H1 (cell line): ENCODE measurements at regions not wholly inside any gene's neighbourhood (a gene's known extent, or its start where the extent isn't known, plus 50 kb on each side); places are given as distances from the start of the nearest gene placed in this dataset.

Experiments
- CTCF ChIA-PET: fragments of 300-600 bp; sonication (Branson Sonifier 250); formaldehyde crosslinking; loops from one replicate; lab custom pipeline; 2021; ENCODE audit not compliant: partially characterized antibody; lab: Charles Lee
- POLR2A ChIA-PET: fragments of 300-600 bp; sonication (Branson Sonifier 250); formaldehyde crosslinking; loops from one replicate; lab custom pipeline; 2021; ENCODE audit warnings: inconsistent platforms; ENCODE audit not compliant: partially characterized antibody; lab: Charles Lee
- DNase-seq, 2 experiments: peaks; one replicate each; pipeline versions ENCODE4 v3.0.0 to v3.0.0-alpha.2; 2010 to 2022; ENCODE audit warnings: low spot score in 2 of 2, low read depth in 1 of 2, mixed read lengths in 1 of 2
- FAIRE-seq: peaks from 2 replicates; lab custom pipeline; 2011; peaks lifted over from hg19 to GRCh38; lab: Jason Lieb, UNC
- H2AFZ ChIP-seq: 2 replicates; pipeline ENCODE4 v1.8.1; 2012; ENCODE audit warnings: low read length, inconsistent platforms
- H2AK5ac ChIP-seq: 2 replicates; pipeline ENCODE4 v1.6.1; 2013; ENCODE audit warnings: low read depth, low read length
- H2BK120ac ChIP-seq: replicated peaks from 2 replicates; pipeline ENCODE3; 2013; ENCODE audit warnings: low read depth, low read length, inconsistent platforms
- H2BK12ac ChIP-seq: 2 replicates; pipeline ENCODE4 v1.6.1; 2013; ENCODE audit warnings: low read depth, low read length
- H2BK15ac ChIP-seq: 2 replicates; pipeline ENCODE4 v1.6.1; 2013; ENCODE audit warnings: low read length
- H2BK20ac ChIP-seq: 2 replicates; pipeline ENCODE4 v1.6.1; 2013; ENCODE audit warnings: low read length
- H2BK5ac ChIP-seq: 2 replicates; pipeline ENCODE4 v1.6.1; 2013; ENCODE audit warnings: low read depth, low read length
- H3K14ac ChIP-seq: 2 replicates; pipeline ENCODE4 v1.6.1; 2013; ENCODE audit warnings: inconsistent platforms; ENCODE audit not compliant: insufficient read length
- H3K18ac ChIP-seq: 2 replicates; pipeline ENCODE4 v1.6.1; 2013; ENCODE audit warnings: low read length; ENCODE audit errors: extremely low read depth
- H3K23ac ChIP-seq: 2 replicates; pipeline ENCODE4 v1.6.1; 2013; ENCODE audit warnings: inconsistent platforms; ENCODE audit not compliant: insufficient read length
- H3K23me2 ChIP-seq: 2 replicates; pipeline ENCODE4 v1.6.1; 2013; ENCODE audit warnings: low read depth, low read length
- H3K27ac ChIP-seq: 2 replicates; pipeline ENCODE4 v1.6.1; 2011; ENCODE audit warnings: low read depth, low read length, inconsistent platforms
- H3K27me3 ChIP-seq, 4 experiments: replicated peaks in 1 of 4; 1 replicate in 1 of 4; 2 replicates in 3 of 4; pipeline versions ENCODE4 v1.6.1 to v1.8.1; 2011 to 2013; ENCODE audit warnings: low read length in 3 of 4, mild to moderate bottlenecking in 3 of 4, inconsistent platforms in 2 of 4, mixed read lengths in 2 of 4, moderate library complexity in 1 of 4; ENCODE audit not compliant: control insufficient read depth in 3 of 4, insufficient read depth in 3 of 4; ENCODE audit errors: extremely low read depth in 1 of 4
- H3K36me3 ChIP-seq, 4 experiments: 2 replicates each; pipeline versions ENCODE4 v1.6.1 to v1.8.1; 2011 to 2013; ENCODE audit warnings: mild to moderate bottlenecking in 4 of 4, low read length in 3 of 4, moderate library complexity in 2 of 4, control low read depth in 1 of 4, inconsistent platforms in 1 of 4; ENCODE audit not compliant: insufficient read depth in 4 of 4, control insufficient read depth in 2 of 4
- H3K4ac ChIP-seq: replicated peaks from 2 replicates; pipeline ENCODE3; 2013; ENCODE audit warnings: low read length, low read depth, mixed read lengths, inconsistent platforms; ENCODE audit not compliant: insufficient read length
- H3K4me1 ChIP-seq, 4 experiments: replicated peaks in 1 of 4; 1 replicate in 1 of 4; 2 replicates in 3 of 4; pipeline versions ENCODE4 v1.6.1 to v1.8.1; 2011 to 2013; ENCODE audit warnings: low read length in 3 of 4, inconsistent platforms in 2 of 4, mixed read lengths in 1 of 4; ENCODE audit not compliant: insufficient read depth in 4 of 4, control insufficient read depth in 3 of 4
- H3K4me2 ChIP-seq, 2 experiments: 2 replicates each; pipeline versions ENCODE4 v1.6.1 to v1.8.1; 2011 to 2013; ENCODE audit warnings: low read depth in 2 of 2, low read length in 2 of 2, control low read depth in 1 of 2, inconsistent platforms in 1 of 2, mild to moderate bottlenecking in 1 of 2; ENCODE audit not compliant: insufficient read depth in 1 of 2
- H3K4me3 ChIP-seq, 4 experiments: fragments of 200-600, 300-600 bp in 1 of 4; sonication (generic), shearing (Covaris generic), sonication (Bioruptor Twin) in 1 of 4; 2 replicates each; pipeline versions ENCODE4 v1.5.1 to v1.8.1; 2011 to 2016; ENCODE audit warnings: low read length in 4 of 4, low read depth in 3 of 4, control low read depth in 2 of 4, inconsistent platforms in 2 of 4, mild to moderate bottlenecking in 2 of 4, mixed read lengths in 1 of 4, moderate library complexity in 1 of 4; ENCODE audit not compliant: insufficient read depth in 2 of 4; ENCODE audit errors: extremely low read depth in 1 of 4
- H3K56ac ChIP-seq: replicated peaks from 2 replicates; pipeline ENCODE3; 2013; ENCODE audit warnings: low read depth, mild to moderate bottlenecking, mixed read lengths, low read length, inconsistent platforms; ENCODE audit not compliant: insufficient read length
- H3K79me1 ChIP-seq: 2 replicates; pipeline ENCODE4 v1.6.1; 2013; ENCODE audit warnings: low read depth, low read length, control low read depth
- H3K79me2 ChIP-seq, 2 experiments: 2 replicates each; pipeline versions ENCODE4 v1.6.1 to v1.8.1; 2012 to 2013; ENCODE audit warnings: low read length in 2 of 2, mild to moderate bottlenecking in 2 of 2, inconsistent platforms in 1 of 2; ENCODE audit not compliant: insufficient read depth in 2 of 2, control insufficient read depth in 1 of 2
- H3K9ac ChIP-seq, 4 experiments: replicated peaks in 1 of 4; 1 replicate in 1 of 4; 2 replicates in 3 of 4; pipeline versions ENCODE4 v1.6.1 to v1.8.1; 2011 to 2013; ENCODE audit warnings: low read depth in 3 of 4, low read length in 3 of 4, control low read depth in 2 of 4, mild to moderate bottlenecking in 2 of 4, moderate library complexity in 2 of 4, inconsistent platforms in 1 of 4; ENCODE audit errors: extremely low read depth in 1 of 4
- H3K9me3 ChIP-seq, 2 experiments: 2 replicates each; pipeline versions ENCODE4 v1.6.1 to v1.8.1; 2012 to 2013; ENCODE audit warnings: mild to moderate bottlenecking in 2 of 2, moderate library complexity in 2 of 2, control low read depth in 1 of 2, inconsistent platforms in 1 of 2, low read depth in 1 of 2, low read length in 1 of 2, mixed read lengths in 1 of 2; ENCODE audit not compliant: insufficient read depth in 2 of 2
- H4K20me1 ChIP-seq, 2 experiments: replicated peaks in 1 of 2; 2 replicates each; pipeline versions ENCODE3 to v1.8.1; 2011 to 2013; ENCODE audit warnings: inconsistent platforms in 2 of 2, low read length in 2 of 2, mild to moderate bottlenecking in 1 of 2; ENCODE audit not compliant: insufficient read depth in 2 of 2, control insufficient read depth in 1 of 2
- H4K5ac ChIP-seq: 2 replicates; pipeline ENCODE4 v1.6.1; 2013; ENCODE audit warnings: low read length, low read depth, mixed read lengths, inconsistent platforms; ENCODE audit not compliant: insufficient read length
- H4K8ac ChIP-seq: 2 replicates; pipeline ENCODE4 v1.8.0; 2013; ENCODE audit warnings: mild to moderate bottlenecking, moderate library complexity, low read length, inconsistent platforms; ENCODE audit not compliant: insufficient read depth; ENCODE audit errors: extremely low read depth
- H4K91ac ChIP-seq: replicated peaks from 2 replicates; pipeline ENCODE3; 2013; ENCODE audit warnings: low read length, mixed read lengths, inconsistent platforms; ENCODE audit not compliant: insufficient read length
- BRCA1 ChIP-seq: IDR thresholded peaks from 2 replicates; pipeline ENCODE4 v1.6.1; 2012; ENCODE audit warnings: low read depth, low read length, improper control_type of control experiment
- CEBPB ChIP-seq: IDR thresholded peaks from 2 replicates; pipeline ENCODE4 v1.6.1; 2012; ENCODE audit warnings: low read depth, low read length
- CTBP2 ChIP-seq: IDR thresholded peaks from 2 replicates; pipeline ENCODE4 v1.7.0; 2011; ENCODE audit warnings: borderline replicate concordance, mild to moderate bottlenecking, moderate library complexity, mixed read lengths, low read length; ENCODE audit not compliant: insufficient read depth, insufficient read length
- JUND ChIP-seq: IDR thresholded peaks from 2 replicates; pipeline ENCODE4 v1.6.1; 2011; ENCODE audit warnings: mild to moderate bottlenecking, improper control_type of control experiment, low read length
- KDM1A ChIP-seq: fragments of 200-600, 300-600 bp; sonication (generic); IDR thresholded peaks from 2 replicates; pipeline ENCODE4 v1.7.1; 2016; ENCODE audit warnings: mild to moderate bottlenecking, low read length, borderline replicate concordance
- KDM5A ChIP-seq: fragments of 200-600 bp; IDR thresholded peaks from 2 replicates; pipeline ENCODE4 v1.7.1; 2012; ENCODE audit warnings: mild to moderate bottlenecking, low read length, inconsistent platforms, mixed read lengths
- NANOG ChIP-seq: IDR thresholded peaks from 2 replicates; pipeline ENCODE4 v1.6.1; 2011; ENCODE audit warnings: low read length, low read depth, mild to moderate bottlenecking, inconsistent platforms; ENCODE audit not compliant: insufficient read depth, poor library complexity, severe bottlenecking
- NRF1 ChIP-seq: IDR thresholded peaks from 2 replicates; pipeline ENCODE4 v1.6.1; 2011; ENCODE audit warnings: mild to moderate bottlenecking, low read depth, low read length, improper control_type of control experiment
- RAD21 ChIP-seq, 2 experiments: IDR thresholded peaks in 1 of 2; conservative IDR thresholded peaks in 1 of 2; 2 replicates each; pipeline ENCODE4 v1.6.1; 2011; ENCODE audit warnings: low read depth in 2 of 2, low read length in 2 of 2, improper control_type of control experiment in 1 of 2, inconsistent platforms in 1 of 2, mild to moderate bottlenecking in 1 of 2, moderate library complexity in 1 of 2
- RXRA ChIP-seq: IDR thresholded peaks from 2 replicates; pipeline ENCODE4 v1.6.1; 2011; ENCODE audit warnings: low read depth, mild to moderate bottlenecking, low read length, moderate library complexity; ENCODE audit not compliant: insufficient read depth
- SIN3A ChIP-seq, 2 experiments: IDR thresholded peaks in 1 of 2; conservative IDR thresholded peaks in 1 of 2; 2 replicates each; pipeline ENCODE4 v1.6.1; 2011 to 2012; ENCODE audit warnings: low read length in 2 of 2, improper control_type of control experiment in 1 of 2, low read depth in 1 of 2, mild to moderate bottlenecking in 1 of 2
- SP1 ChIP-seq: IDR thresholded peaks from 2 replicates; pipeline ENCODE4 v1.6.1; 2011; ENCODE audit warnings: low read depth, low read length

DNA sequence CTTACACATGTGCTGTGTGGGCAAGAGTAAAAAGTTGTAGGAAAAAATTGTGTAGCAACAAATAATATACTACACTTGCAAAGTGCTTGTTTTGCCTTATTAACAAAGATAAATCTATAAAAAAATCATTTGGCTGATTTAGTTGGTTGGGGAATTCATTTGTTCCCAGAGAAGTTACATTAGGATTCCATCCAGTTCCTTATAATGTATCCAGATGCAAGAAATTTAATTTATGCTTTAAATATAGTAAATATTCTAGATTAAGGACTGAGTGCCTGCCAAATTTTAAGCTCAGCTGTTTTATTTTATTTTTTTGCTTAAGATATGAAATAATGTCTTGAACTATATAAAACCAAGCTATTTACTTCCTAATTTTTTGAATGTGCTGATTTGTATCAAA, 1169.9 kb downstream of the NXPH1 start:
- Histone ChIP-seq H2BK20ac (no peak overlapping the region), H3K36me3 (no peaks in the 10 kb centered on the region), H3K4me1 (no peaks in the 10 kb centered on the region), H4K8ac (no peak overlapping the region), H3K23ac (no peak overlapping the region), H4K91ac (no peak overlapping the region), H3K56ac (no peak overlapping the region), H3K79me2 (no peaks in the 10 kb centered on the region), H4K5ac (no peak overlapping the region), H2BK15ac (no peak overlapping the region), H4K20me1 (no peaks in the 10 kb centered on the region), H3K9ac (no peak overlapping the region), H3K4me3 (no peak overlapping the region), H3K14ac (no peak overlapping the region), H3K27me3 (no peaks in the 10 kb centered on the region), H2AFZ (no peak overlapping the region), H3K79me1 (no peaks in the 10 kb centered on the region), H2BK120ac (no peak overlapping the region), H2AK5ac (no peak overlapping the region), H3K18ac (no peak overlapping the region), H3K4ac (no peak overlapping the region), H2BK5ac (no peak overlapping the region), H2BK12ac (no peak overlapping the region), H3K4me2 (no peak overlapping the region), H3K9me3 (no peaks in the 10 kb centered on the region), H3K23me2 (no peaks in the 10 kb centered on the region), H3K27ac (no peak overlapping the region)
- ChIA-PET POLR2A (no interaction called here), CTCF (no interaction called here)
- FAIRE-seq (no peak), DNase-seq (no peak)
- TF ChIP-seq KDM5A (no peak), NRF1 (no peak), SP1 (no peak), JUND (no peak), KDM1A (no peak), NANOG (no peak), SIN3A (conservative IDR thresholded peaks at IDR 0.05 in 1 of 2, IDR thresholded peaks at IDR 0.05 in 1 of 2; ENCODE audit: low read depth in 1 of 2, low read length in 2 of 2) (no peak), CTBP2 (no peak), BRCA1 (no peak), CEBPB (no peak), RXRA (no peak), RAD21 (IDR thresholded peaks at IDR 0.05 in 1 of 2, conservative IDR thresholded peaks at IDR 0.05 in 1 of 2; ENCODE audit: low read depth in 2 of 2, low read length in 2 of 2) (no peak)
